Panc1 (cell line): ENCODE measurements at regions not wholly inside any gene's neighbourhood (a gene's known extent, or its start where the extent isn't known, plus 50 kb on each side); places are given as distances from the start of the nearest gene placed in this dataset.

ENCODE experiments used
- ATAC-seq: fragments of 200-7000 bp; cut with Tn5 transposase; 2 replicates; pipeline ENCODE4 v1.9.1; 2020; ENCODE audit warnings: mild to moderate bottlenecking, moderate library complexity
- BruUV-seq: library from RNA; stranded (reverse); fragments of 400-500 nt; replicated peaks from 2 replicates; lab custom pipeline; 2021; lab: Mats Ljungman, UMichigan
- CTCF ChIA-PET: fragments of 300-600 bp; sonication (Branson Sonifier 250); formaldehyde crosslinking; loops from one replicate; lab custom pipeline; 2022; ENCODE audit warnings: antibody characterized with exemption; lab: Charles Lee
- POLR2A ChIA-PET: fragments of 300-600 bp; sonication (Branson Sonifier 250); formaldehyde crosslinking; loops from one replicate; lab custom pipeline; 2022; ENCODE audit warnings: antibody characterized with exemption; lab: Charles Lee
- DNase-seq: peaks from one replicate; pipeline ENCODE4 v3.0.0-alpha.2; 2010; ENCODE audit warnings: low read depth, low spot score
- H3K27ac ChIP-seq: 2 replicates; pipeline ENCODE4 v1.5.1; 2011; ENCODE audit warnings: mild to moderate bottlenecking, low read length, inconsistent platforms
- H3K27me3 ChIP-seq: fragments of 200-500 bp; sonication (Bioruptor generic); 2 replicates; pipeline ENCODE4 v1.6.0; 2014; ENCODE audit warnings: low read length, inconsistent platforms; ENCODE audit not compliant: control insufficient read depth, insufficient read depth
- H3K36me3 ChIP-seq: fragments of 200-500 bp; sonication (Bioruptor generic); 2 replicates; pipeline ENCODE4 v1.5.1; 2014; ENCODE audit warnings: inconsistent platforms, mild to moderate bottlenecking, low read length, moderate library complexity; ENCODE audit not compliant: control insufficient read depth, insufficient read depth
- H3K4me1 ChIP-seq: 2 replicates; pipeline ENCODE4 v1.5.1; 2011; ENCODE audit warnings: inconsistent platforms, mild to moderate bottlenecking, low read length, moderate library complexity; ENCODE audit not compliant: control insufficient read depth, insufficient read depth
- H3K4me3 ChIP-seq, 2 experiments: 2 replicates each; pipeline ENCODE4 v1.5.1; 2011 to 2012; ENCODE audit warnings: low read depth in 2 of 2, low read length in 2 of 2, mild to moderate bottlenecking in 2 of 2, inconsistent platforms in 1 of 2, moderate library complexity in 1 of 2
- H3K9me3 ChIP-seq: fragments of 200-500 bp; sonication (Bioruptor generic); 2 replicates; pipeline ENCODE4 v1.5.1; 2014; ENCODE audit warnings: low read depth, mild to moderate bottlenecking, inconsistent platforms, low read length, moderate library complexity; ENCODE audit not compliant: control insufficient read depth, insufficient read depth
- POLR2AphosphoS5 ChIP-seq: IDR thresholded peaks from 2 replicates; pipeline ENCODE4 v1.6.1; 2012; ENCODE audit warnings: mild to moderate bottlenecking, low read depth, low read length, moderate library complexity
- REST ChIP-seq, 2 experiments: IDR thresholded peaks; 2 replicates each; pipeline ENCODE4 v1.6.1; 2011 to 2012; ENCODE audit warnings: low read depth in 2 of 2, control low read depth in 1 of 2, low read length in 1 of 2, mild to moderate bottlenecking in 1 of 2, moderate library complexity in 1 of 2; ENCODE audit not compliant: insufficient read depth in 1 of 2
- SIN3A ChIP-seq: IDR thresholded peaks from 2 replicates; pipeline ENCODE4 v1.6.1; 2012; ENCODE audit warnings: low read depth, mild to moderate bottlenecking, low read length, moderate library complexity, borderline replicate concordance; ENCODE audit not compliant: insufficient read depth
- TCF7L2 ChIP-seq: IDR thresholded peaks from 2 replicates; pipeline ENCODE4 v1.6.1; 2011; ENCODE audit warnings: mild to moderate bottlenecking, low read depth, low read length, inconsistent platforms
- in situ Hi-C: cut with HindIII; loops from 2 replicates; pipeline ENCODE4 v1.10.0; 2016; ENCODE audit warnings: low sequenced_read_pairs, low pct_unique_long_range_greater_than_20kb
- intact Hi-C: fragments of 100-400 bp; cut with micrococcal nuclease; formaldehyde crosslinking; loops from one replicate; pipeline ENCODE4 v1.10.0; 2022; ENCODE audit not compliant: unreplicated experiment
- TF ChIP-seq, protein P1 (sequence below): fragments of 450-650 bp; IDR thresholded peaks from 2 replicates; pipeline ENCODE4 v1.5.1; 2017; ENCODE audit warnings: mild to moderate bottlenecking

GRCh38 chr4:13108096-13108495 is 376.0 kb downstream of the RAB28 start:
- ChIA-PET CTCF (interaction anchor here (0.7 kb wide), 1 partner anchor 376 kb away, joined by 3 read pairs; no protein-coding TSS in a partner anchor), POLR2A (no interaction called here)
- TF ChIP-seq TCF7L2 (no peak), POLR2AphosphoS5 (no peak), REST (IDR thresholded peaks at IDR 0.05; ENCODE audit: insufficient read depth in 1 of 2, low read depth in 2 of 2, low read length in 1 of 2) (no peak), SIN3A (no peak)
- TF ChIP-seq, protein P1, sequence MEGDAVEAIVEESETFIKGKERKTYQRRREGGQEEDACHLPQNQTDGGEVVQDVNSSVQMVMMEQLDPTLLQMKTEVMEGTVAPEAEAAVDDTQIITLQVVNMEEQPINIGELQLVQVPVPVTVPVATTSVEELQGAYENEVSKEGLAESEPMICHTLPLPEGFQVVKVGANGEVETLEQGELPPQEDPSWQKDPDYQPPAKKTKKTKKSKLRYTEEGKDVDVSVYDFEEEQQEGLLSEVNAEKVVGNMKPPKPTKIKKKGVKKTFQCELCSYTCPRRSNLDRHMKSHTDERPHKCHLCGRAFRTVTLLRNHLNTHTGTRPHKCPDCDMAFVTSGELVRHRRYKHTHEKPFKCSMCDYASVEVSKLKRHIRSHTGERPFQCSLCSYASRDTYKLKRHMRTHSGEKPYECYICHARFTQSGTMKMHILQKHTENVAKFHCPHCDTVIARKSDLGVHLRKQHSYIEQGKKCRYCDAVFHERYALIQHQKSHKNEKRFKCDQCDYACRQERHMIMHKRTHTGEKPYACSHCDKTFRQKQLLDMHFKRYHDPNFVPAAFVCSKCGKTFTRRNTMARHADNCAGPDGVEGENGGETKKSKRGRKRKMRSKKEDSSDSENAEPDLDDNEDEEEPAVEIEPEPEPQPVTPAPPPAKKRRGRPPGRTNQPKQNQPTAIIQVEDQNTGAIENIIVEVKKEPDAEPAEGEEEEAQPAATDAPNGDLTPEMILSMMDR: no peak; the same call in 1 of the 2 replicates
- no peaks in the 10 kb centered on the region for H3K36me3 ChIP-seq
- no peaks in the 10 kb centered on the region for H3K27me3 ChIP-seq
- intact Hi-C loops (no loop called here), in situ Hi-C loops (no loop called here)
- no peak overlapping the region for H3K4me3 ChIP-seq
- no TSS peak for BruUV-seq
- H3K27ac ChIP-seq: no peak overlapping the region
- DNase-seq (no peak), ATAC-seq (no peak)
- no peaks in the 10 kb centered on the region for H3K4me1 ChIP-seq
- H3K9me3 ChIP-seq: no peaks in the 10 kb centered on the region

DNA sequence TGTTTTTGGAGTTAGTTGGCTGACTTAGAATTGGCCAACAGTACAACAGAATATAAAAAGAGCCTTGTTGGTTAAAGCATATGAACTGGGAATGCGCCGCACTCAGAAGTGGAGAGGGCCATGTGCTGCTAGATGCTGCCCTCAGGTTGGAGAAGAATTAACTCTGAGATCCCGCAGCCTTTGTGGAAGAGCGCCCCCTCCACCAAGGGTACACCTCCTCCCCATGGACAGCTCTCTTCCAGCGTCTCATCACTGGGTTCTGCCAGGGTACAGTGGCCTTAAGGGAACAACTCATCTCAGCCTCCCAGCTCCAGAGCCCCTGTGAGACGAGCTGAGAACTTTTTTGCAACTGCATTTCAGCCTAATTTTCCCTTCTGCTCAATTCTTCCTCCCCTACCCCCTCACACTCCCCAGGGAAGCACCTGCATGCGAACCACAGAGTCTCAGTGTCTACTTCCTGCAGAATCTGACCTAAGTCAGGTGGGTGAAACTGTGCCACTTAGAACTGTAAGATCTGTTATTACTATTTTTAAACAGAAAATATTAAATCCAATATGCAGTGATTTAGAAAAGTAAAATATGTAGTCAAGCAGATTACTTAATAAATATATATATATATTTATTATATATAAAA is 380.6 kb downstream of the RAB28 start:
- ATAC-seq (no peak), DNase-seq (no peak)
- intact Hi-C loops: no loop called here
- no peaks in the 10 kb centered on the region for H3K9me3 ChIP-seq
- BruUV-seq: no TSS peak
- no peaks in the 10 kb centered on the region for H3K4me1 ChIP-seq
- no peaks in the 10 kb centered on the region for H3K27me3 ChIP-seq
- TF ChIP-seq POLR2AphosphoS5 (no peak), REST (IDR thresholded peaks at IDR 0.05; ENCODE audit: insufficient read depth in 1 of 2, low read depth in 2 of 2, low read length in 1 of 2) (no peak), SIN3A (no peak), TCF7L2 (no peak)
- TF ChIP-seq, protein P1: no peak
- in situ Hi-C loops: no loop called here
- ChIA-PET POLR2A (no interaction called here), CTCF (no interaction called here)
- no peak overlapping the region for H3K27ac ChIP-seq
- H3K4me3 ChIP-seq: no peak overlapping the region
- no peaks in the 10 kb centered on the region for H3K36me3 ChIP-seq
